ENCODE measurements at regions not wholly inside any gene's neighbourhood (a gene's known extent, or its start where the extent isn't known, plus 50 kb on each side); places are given as distances from the start of the nearest gene placed in this dataset.
"Not testable (repeated sequence)": the region's sequence is repeated elsewhere in the genome, so short reads cannot be mapped to it uniquely, and the experiment has no call there.

DNA sequence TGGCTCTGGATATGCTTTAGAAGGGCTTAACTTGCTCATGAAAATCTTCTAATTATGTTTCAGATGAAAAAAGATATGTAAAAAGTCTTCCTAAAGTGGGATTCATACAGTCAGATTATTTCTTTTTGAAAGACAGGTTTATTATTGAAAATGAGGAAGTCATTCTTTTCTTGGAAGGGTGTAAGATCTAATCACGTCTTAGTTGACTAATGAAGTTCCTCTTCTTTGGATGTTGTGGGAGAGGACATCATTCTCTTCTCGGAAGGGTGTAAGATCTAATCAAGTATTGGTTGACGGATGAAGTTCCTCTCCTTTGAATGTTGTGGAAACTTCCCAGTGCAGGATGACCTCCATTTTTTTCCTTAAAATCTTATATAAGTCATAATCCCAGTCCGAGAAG is 74.9 kb downstream of the ALG10 start:
- in situ Hi-C loops (cut with HindIII; ENCODE audit: low pct_unique_long_range_greater_than_20kb, low sequenced_read_pairs) = no loop called here
- DNase-seq (ENCODE audit: low read depth) = no peak

DNA sequence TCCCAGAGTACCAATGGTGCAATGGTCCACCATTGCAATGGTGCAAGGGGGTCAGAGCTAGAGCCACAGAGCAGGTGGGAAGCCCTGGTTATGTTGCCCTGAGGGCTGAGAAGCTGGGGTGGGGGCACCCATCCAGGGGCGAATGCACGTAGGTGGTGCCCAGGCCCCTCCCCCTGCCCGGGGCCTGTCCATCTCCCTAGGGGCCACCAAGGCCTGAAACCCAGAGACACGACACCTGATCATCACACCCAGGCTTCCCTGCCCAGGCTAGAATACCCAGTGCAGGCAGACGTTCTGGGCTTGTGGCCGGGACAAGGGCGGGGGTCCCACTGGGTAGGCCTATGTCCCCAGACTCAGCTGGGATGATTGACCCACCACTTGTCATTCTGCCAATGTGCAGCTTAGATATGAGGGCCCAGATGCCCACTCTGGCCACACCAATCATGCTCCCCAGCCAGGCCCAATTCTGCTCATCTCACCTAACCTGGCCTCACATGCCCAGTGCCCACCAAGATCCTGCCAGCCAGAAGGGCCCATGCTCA is 83.2 kb downstream of the ALG10 start:
- DNase-seq (ENCODE audit: low read depth) = no peak
- in situ Hi-C loops (cut with HindIII; ENCODE audit: low pct_unique_long_range_greater_than_20kb, low sequenced_read_pairs) = no loop called here

DNA sequence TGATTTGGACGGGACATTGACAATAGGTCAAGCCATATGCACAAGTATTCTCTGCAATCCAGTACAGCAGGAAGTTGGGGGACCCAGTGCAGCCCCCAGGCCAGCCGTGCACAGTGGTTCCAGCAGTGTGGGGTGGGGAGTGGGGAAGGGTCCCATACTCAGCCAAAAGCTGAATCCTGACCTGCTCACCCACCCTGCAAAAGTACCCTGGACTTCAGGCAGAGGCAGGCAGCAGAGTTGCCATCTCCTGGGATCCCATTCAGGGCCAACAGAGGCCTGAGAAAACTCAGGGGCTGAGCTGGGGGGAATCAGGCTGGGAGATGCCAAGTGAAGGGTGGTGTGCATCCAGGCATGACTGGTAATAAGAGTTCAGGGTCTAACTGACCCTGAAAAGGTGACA is 83.9 kb downstream of the ALG10 start:
- DNase-seq (ENCODE audit: low read depth) = no peak

DNA sequence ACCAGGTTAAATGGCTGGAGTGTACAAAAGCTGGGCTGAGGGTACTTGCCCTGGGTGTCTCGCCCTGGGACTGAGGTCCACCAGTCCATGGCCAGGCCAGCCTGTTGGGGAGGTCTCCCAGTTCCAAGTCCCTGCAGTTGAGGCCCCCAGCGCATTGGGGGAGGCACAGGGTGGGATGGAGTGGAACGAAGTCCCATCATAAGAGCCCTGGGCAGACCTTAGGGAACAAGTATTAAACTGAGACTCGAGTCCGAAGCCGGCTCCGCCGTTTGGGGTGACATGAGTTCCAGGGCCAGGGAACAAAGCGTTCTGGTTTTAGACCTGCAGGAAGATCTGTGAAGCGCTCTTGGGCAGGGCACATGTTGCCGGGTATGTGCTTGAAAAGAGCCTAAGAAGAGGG is 84.7 kb downstream of the ALG10 start:
- no peak for DNase-seq (ENCODE audit: low read depth)
- in situ Hi-C loops (cut with HindIII; ENCODE audit: low pct_unique_long_range_greater_than_20kb, low sequenced_read_pairs) = no loop called here

More for the DNA sequence above, 83.9 kb downstream of the ALG10 start:
- in situ Hi-C loops (cut with HindIII; ENCODE audit: low pct_unique_long_range_greater_than_20kb, low sequenced_read_pairs) = no loop called here

DNA sequence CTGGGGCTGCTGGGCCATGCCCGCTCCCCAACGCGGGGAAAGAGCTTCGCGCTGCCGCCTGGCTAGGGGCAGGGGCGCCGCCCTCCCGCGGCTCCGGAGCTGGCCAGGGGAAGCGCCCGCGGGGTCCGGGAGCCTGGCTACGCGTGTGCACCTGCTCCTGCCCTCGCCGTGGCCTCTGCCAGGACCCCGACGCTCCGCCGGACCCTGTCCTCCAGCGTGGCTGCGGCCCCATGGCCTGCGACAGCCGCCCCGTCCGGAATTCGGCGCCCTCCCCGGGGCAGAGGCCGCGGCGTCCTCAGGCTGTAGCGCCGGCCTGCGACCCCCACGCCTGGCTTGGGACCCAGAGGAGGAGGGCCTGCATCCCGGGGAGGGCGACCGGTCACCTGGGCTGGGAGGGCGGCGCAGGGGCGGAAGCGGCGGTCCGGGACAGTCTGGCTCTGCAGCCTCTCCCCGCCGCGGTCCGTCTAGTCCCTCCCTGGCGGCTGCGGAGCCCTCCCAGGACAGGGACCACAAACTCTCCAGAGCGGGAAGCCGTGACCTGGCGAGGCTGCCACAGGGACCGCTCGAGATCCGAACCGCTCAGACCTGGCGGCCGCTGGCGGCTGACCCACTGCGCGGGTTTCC is 85.6 kb downstream of the ALG10 start:
- in situ Hi-C loops (cut with HindIII; ENCODE audit: low pct_unique_long_range_greater_than_20kb, low sequenced_read_pairs) = no loop called here

DNA sequence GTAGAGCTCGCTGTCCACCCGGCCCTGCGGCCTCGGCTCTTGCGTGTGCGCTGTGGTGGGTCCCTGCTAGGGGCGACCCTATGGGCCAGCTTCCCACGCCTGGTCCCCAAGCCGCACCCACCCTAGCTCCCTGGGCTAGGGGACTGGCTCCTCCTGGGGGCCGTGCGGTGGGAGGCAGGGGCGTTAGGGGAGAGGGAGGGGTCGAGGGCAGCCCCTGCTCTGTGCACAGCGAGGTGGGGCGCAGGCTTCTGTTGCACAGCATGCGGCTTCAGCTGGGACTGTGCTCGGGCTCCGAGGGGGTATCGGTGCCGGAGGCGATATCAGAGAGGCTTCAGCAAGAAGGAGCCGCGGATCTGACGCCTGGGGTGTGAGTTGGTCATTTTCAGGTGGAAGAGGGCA is 86.1 kb downstream of the ALG10 start:
- DNase-seq (ENCODE audit: low read depth) = no peak

More for the DNA sequence above, 85.6 kb downstream of the ALG10 start:
- no peak for DNase-seq (ENCODE audit: low read depth)

DNA sequence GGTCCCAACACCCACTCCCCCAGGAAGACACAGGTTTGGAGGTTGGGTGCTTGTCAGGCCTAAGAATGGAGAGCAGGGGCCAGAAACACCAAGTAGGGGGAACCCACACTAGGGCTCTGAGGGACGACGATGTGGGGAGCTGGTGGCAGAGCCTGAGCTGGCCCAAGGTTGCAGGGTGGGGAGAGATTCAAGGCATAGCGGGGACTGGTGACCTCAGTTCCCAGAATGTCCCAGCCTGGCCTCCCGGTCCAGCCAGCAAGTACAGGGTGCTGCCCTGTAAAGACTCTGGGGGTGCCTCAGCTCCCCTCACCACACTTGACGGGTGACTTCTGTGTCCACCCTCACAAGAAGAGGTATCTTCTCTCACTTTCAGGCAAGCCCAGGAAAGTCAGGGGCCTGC is 86.7 kb downstream of the ALG10 start:
- in situ Hi-C loops (cut with HindIII; ENCODE audit: low pct_unique_long_range_greater_than_20kb, low sequenced_read_pairs) = no loop called here
- DNase-seq (ENCODE audit: low read depth) = no peak

More for the DNA sequence above, 86.1 kb downstream of the ALG10 start:
- in situ Hi-C loops (cut with HindIII; ENCODE audit: low pct_unique_long_range_greater_than_20kb, low sequenced_read_pairs) = no loop called here

DNA sequence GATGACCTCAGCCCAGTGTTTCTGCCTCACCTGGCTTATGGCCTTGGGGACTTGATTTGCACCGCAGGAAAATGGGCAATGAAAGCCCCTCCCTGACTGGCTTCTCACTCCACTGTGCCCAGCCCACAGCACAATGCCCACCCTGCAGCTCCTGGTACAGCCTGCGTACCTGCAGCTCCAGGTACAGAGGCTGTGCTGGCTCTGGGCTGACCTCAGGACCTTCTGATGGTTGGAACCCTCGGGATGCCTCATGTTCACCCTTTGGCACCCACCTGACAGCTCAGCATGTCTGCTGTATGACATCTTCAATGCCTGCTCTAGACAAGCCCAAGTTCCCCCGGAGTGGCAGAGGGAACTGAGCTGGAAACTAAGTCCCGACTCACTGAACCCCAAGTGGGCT is 87.1 kb downstream of the ALG10 start:
- in situ Hi-C loops (cut with HindIII; ENCODE audit: low pct_unique_long_range_greater_than_20kb, low sequenced_read_pairs) = no loop called here
- DNase-seq (ENCODE audit: low read depth) = no peak

DNA sequence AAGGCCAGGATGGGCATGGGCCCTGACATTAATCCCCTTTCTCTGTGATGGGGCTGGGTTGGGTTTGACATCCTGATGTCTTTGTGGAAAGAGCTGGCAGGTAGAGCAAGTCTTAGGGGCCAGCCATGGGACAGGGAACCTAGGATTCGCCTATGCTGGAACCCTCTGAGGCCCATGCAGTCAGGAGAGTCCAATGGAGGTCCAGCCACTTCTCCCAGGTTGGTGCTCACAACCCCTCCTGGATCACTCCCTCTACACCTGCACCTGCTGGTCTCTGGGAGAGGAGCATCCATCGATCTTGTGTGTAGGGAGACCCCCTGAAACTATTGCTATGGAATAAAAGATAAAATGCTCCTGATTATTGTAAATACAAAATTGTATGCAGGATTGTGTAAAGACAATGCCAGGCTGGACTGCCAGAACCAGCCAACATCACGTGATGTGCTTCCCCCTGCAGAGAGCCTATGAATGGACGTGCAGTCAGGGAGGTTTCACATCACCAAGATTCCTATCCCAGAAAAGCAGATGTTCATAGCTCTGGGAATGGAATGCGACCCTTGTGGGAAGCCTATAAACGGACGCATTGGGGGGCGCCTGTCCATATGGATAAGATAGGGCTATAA is 87.7 kb downstream of the ALG10 start:
- DNase-seq (ENCODE audit: low read depth); in situ Hi-C loops (cut with HindIII; ENCODE audit: low pct_unique_long_range_greater_than_20kb, low sequenced_read_pairs): not testable (repeated sequence)

DNA sequence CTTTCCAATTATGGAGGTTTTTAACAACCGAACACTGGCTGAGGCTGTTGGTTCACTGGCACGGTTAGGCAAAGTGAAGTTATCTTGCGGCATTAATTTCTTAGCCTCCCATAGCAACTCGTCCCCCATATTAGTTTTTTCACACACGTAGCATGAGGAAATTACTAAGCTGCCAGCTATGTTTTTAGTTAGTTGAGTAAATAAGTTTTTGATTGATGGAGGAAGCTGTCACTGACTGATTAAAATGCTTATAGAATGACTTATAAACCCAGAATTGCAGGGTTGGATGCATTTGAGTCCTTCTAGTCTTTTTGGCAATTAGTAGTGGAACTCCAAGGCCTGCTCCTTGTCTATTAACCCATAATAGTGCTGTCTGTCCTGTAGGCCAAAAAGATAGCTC is 97.1 kb downstream of the ALG10 start:
- no peak for DNase-seq (ENCODE audit: low read depth)
- in situ Hi-C loops (cut with HindIII; ENCODE audit: low pct_unique_long_range_greater_than_20kb, low sequenced_read_pairs) = no loop called here

DNA sequence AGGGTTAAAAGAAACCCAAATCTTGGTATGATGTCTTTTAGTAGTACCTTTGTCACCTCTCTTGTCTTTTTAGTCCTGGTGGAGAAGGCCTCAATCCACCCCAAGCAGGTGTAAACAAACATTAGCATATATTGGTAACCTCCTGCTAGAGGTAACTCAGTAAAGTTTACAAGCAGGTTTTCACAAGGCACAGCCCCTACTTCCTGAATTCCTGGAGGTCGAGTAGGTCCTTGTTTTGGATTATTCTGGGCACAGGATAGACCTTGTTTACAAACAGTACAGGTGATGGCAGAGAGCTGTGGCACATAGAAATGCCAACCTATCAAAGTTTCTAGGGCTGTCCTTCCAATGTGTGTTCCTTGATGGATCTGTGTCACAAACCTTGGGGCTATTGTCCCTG is 99.1 kb downstream of the ALG10 start:
- in situ Hi-C loops (cut with HindIII; ENCODE audit: low pct_unique_long_range_greater_than_20kb, low sequenced_read_pairs) = no loop called here
- DNase-seq (ENCODE audit: low read depth) = no peak

DNA sequence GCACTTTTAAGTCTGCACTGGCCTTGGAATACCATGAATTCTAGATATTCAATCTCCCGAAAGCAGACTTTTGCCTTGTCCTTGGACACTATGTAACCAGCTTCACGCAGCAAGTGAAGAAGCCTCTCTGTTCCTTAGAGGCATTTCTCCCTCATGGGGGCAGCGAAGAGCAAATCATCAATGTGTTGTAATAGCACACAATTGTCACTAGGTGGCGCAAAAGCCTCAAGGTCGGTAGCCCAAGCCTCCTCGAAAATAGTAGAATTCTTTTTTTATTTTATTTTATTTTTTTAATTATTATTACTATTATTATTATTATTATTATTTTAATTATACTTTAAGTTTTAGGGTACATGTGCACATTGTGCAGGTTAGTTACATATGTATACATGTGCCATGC is 100.8 kb downstream of the ALG10 start:
- peak; percentile 51 for DNase-seq (ENCODE audit: low read depth)
- in situ Hi-C loops (cut with HindIII; ENCODE audit: low pct_unique_long_range_greater_than_20kb, low sequenced_read_pairs) = not testable (repeated sequence)

DNA sequence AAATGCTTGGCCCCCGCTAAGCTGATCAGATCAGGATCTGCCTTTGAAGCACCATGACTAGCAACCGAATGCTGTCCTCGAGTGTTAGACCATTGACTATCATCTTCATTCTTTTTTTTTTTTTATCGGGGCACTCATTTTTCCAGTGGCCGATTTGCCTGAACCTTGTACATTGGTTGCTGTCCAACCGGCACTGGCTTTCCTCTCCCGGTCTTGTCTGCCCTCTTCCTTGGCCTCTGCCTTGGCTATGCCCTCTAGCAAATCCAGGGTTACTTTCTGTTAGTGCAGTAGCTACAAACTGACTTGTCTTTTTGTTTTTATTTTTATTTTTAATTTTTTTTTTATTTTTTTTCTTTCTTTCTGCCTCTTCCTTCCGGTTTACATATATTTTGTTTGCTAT is 102.3 kb downstream of the ALG10 start:
- DNase-seq (ENCODE audit: low read depth) = no peak
- in situ Hi-C loops (cut with HindIII; ENCODE audit: low pct_unique_long_range_greater_than_20kb, low sequenced_read_pairs) = no loop called here

DNA sequence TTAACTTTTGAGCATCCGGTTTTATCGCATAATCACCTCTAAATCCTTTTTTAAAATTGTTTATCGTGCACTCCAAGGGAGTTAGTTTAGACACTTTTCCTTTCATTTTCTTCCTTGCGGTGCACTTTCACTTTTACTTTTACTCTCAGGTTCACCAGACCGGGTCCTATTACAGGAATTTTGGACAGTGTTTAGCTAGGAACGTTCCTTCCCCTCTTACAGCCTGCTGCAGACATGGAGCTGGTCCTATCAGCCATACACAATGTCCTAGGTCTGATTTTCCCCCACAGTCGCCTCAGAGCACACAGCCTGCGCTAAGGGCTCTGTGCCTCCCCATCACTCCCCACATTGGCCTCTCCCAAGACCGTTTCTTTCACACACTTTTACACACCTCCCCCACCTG is 103.9 kb downstream of the ALG10 start:
- DNase-seq (ENCODE audit: low read depth) = no peak
- in situ Hi-C loops (cut with HindIII; ENCODE audit: low pct_unique_long_range_greater_than_20kb, low sequenced_read_pairs) = no loop called here

DNA sequence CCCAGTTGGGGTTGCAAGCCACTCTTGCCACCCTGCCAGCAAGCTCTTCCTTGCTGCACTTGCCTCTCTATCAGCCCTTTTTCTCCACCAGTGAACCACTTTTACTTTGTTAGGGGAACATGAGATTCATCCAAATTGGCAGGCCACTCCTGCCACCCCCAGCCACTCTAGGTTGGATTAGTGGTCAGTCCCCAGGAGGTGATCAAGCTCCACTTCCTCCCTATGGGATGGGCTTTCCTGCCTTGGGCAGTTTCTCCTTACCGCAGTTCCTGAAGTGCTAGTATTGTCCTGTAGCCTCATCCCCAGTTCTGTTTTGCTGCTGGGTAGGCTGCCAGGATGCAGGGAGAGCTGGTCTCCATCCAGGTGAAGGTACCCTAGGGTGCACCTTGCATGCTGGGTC is 104.5 kb downstream of the ALG10 start:
- no peak for DNase-seq (ENCODE audit: low read depth)
- in situ Hi-C loops (cut with HindIII; ENCODE audit: low pct_unique_long_range_greater_than_20kb, low sequenced_read_pairs) = no loop called here

DNA sequence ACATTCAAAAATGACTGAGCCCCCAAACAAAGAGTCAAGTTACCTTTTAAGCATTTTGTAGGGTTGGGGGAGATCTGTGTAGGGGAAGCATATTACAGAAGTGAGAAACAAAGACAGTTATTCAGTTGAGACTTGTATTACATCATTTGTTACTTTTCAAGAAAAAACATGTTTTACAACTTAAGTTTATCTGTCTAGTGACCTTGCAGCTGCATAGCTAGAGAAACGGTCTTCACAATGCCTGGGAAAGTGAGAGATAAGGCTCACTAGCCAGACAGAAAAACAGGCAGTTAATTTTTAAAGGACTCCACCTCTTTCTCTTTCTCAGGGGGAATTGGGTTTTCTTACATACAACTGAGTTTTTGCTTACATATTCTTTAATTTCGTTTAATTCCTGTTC is 105.1 kb downstream of the ALG10 start:
- DNase-seq (ENCODE audit: low read depth); in situ Hi-C loops (cut with HindIII; ENCODE audit: low pct_unique_long_range_greater_than_20kb, low sequenced_read_pairs): not testable (repeated sequence)

DNA sequence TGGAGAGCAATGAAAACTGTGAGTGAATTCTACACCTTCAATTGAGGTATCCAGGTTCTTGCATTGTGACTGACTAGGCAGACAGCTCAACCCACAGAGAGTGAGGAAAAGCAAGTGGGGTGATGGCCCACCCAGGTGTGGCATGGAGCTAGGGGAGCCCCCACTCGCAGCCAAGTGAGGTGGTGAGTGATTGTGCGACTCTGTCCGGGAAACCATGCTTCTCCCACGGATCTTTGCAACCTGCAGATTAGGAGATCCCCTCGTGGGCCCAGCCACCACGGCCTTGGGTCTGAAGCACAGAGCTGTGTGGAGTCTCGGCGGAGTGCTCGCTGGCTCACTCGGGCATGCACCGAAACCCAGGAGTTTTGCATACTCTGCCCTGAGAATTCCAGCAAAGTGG is 120.1 kb downstream of the ALG10 start:
- in situ Hi-C loops (cut with HindIII; ENCODE audit: low pct_unique_long_range_greater_than_20kb, low sequenced_read_pairs) = no loop called here

DNA sequence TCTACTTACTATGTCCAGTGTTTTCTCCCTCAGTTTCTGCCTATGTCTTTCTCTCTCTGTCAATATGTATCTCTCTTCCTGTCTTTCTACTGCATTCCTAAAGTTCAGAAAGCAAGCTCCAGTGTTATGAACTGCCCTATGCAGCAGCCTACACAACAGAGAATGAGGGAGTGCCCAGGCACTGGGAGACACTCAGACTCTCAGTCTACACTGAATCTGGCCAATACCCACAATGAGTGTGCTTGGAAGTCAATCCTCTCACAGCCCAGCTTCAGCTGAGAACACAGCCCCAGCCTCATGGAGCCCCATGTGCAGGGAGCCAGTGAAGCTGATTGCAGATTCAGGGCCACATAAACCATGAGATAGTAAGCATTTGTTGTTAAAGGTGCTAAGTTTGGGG is 128.7 kb downstream of the ALG10 start:
- DNase-seq (ENCODE audit: low read depth) = no peak
- in situ Hi-C loops (cut with HindIII; ENCODE audit: low pct_unique_long_range_greater_than_20kb, low sequenced_read_pairs) = no loop called here

More for the DNA sequence above, 120.1 kb downstream of the ALG10 start:
- no peak for DNase-seq (ENCODE audit: low read depth)

DNA sequence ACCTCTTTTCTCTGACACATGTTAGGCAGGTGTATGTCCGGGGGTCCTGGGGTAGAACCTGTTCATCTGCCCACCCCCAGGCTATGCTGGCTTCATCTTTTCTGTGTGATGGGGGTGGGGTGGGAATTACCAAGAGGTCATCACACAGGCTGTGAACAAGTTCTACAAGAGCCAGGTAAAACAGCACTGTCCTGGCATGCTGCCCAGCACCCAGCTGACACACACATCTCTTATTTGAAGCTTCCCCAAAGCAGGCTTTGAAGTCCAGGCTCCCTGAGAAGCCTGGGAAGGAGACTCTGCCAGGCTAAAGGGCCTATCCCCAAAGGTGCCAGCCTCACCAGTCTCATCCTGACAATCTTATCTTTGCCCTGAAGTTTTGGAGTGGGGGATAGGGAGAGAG is 141.1 kb downstream of the ALG10 start:
- DNase-seq (ENCODE audit: low read depth) = no peak
- in situ Hi-C loops (cut with HindIII; ENCODE audit: low pct_unique_long_range_greater_than_20kb, low sequenced_read_pairs) = no loop called here

DNA sequence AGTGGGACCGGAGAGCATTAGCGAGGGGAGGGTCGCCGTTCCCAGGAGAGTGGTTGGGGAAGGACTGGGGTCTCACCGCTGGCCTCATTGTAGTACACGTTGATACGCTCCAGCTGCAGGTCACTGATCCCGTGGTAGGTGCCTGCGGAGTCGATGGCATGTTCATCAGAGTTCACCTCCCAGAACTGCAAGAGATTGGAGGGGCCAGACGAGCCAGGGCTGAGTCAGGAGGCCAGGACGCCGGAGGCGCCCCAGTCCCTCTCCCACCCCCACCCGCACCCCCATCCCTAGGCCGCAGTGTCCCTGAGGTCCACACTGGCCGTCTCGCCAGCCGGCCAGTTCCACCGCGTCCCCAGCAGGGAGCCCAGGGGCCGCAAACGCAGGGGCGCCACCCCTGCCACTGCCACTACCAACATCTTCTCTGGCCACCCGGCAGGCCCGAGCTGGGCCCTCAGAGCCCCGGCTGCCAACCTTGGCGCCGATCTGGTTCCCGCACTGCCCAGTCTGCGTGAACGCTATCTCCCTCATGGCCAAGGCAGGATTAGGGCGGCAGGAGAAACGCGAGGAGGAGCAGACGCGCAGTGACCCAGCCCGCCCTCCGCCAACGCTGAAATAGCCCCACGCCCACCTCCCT is 144.2 kb downstream of the ALG10 start:
- in situ Hi-C loops (cut with HindIII; ENCODE audit: low pct_unique_long_range_greater_than_20kb, low sequenced_read_pairs) = no loop called here
- DNase-seq (ENCODE audit: low read depth) = no peak

Data from Caki2 (cell line).